ENCODE measurements at regions not wholly inside any gene's neighbourhood (a gene's known extent, or its start where the extent isn't known, plus 50 kb on each side); places are given as distances from the start of the nearest gene placed in this dataset.

- no peak for DNase-seq
Observed at GRCh38 chrX:40157228-40158035, 59.7 kb upstream of the BCOR start.

- DNase-seq = no peak
Observed at GRCh38 chrX:40156470-40157227, 58.9 kb upstream of the BCOR start.

- DNase-seq = no peak
Observed at GRCh38 chrX:40155589-40156469, 58.1 kb upstream of the BCOR start.

- no peak for DNase-seq
Observed at GRCh38 chrX:40154853-40155588, 57.3 kb upstream of the BCOR start.

- DNase-seq = no peak
Observed at GRCh38 chrX:40154250-40154852, 56.6 kb upstream of the BCOR start.

GRCh38 chrX:40153345-40154249, 55.8 kb upstream of the BCOR start:
- peak; percentile 43 for DNase-seq

GRCh38 chrX:40152741-40153344, 55.1 kb upstream of the BCOR start:
- no peak for DNase-seq

- DNase-seq = no peak
Observed at GRCh38 chrX:40152173-40152711, 54.5 kb upstream of the BCOR start.

- DNase-seq = no peak
Observed at GRCh38 chrX:40151211-40152172, 53.7 kb upstream of the BCOR start.

- no peak for DNase-seq
Observed at GRCh38 chrX:40150503-40150902, 52.7 kb upstream of the BCOR start.

GRCh38 chrX:40149286-40150175, 51.8 kb upstream of the BCOR start:
- peak; percentile 36 for DNase-seq

GRCh38 chrX:40148385-40149285, 50.9 kb upstream of the BCOR start:
- DNase-seq = peak; percentile 51

GRCh38 chrX:40147971-40148370, 50.2 kb upstream of the BCOR start:
- DNase-seq = peak; percentile 4
